Astrocyte of the cerebellum (primary cell): ENCODE measurements at regions not wholly inside any gene's neighbourhood (a gene's known extent, or its start where the extent isn't known, plus 50 kb on each side); places are given as distances from the start of the nearest gene placed in this dataset.
A peak's percentile ranks its signal among the peaks of the same experiment; 100 is the strongest.

Source experiments
- DNase-seq: peaks from one replicate; pipeline ENCODE4 v3.0.0-alpha.2; 2011; ENCODE audit warnings: low read depth
- H3K4me3 ChIP-seq: 2 replicates; pipeline ENCODE4 v1.5.1; 2011; ENCODE audit warnings: mild to moderate bottlenecking, low read depth, low read length, moderate library complexity
- in situ Hi-C: cut with HindIII; loops from 2 replicates; pipeline ENCODE4 v1.10.0; 2017; ENCODE audit warnings: low sequenced_read_pairs
- TF ChIP-seq, protein P1 (sequence below): IDR thresholded peaks from 2 replicates; pipeline ENCODE4 v1.5.1; 2012; ENCODE audit warnings: low read length, low read depth, moderate library complexity, mild to moderate bottlenecking; ENCODE audit errors: missing control alignments

DNA sequence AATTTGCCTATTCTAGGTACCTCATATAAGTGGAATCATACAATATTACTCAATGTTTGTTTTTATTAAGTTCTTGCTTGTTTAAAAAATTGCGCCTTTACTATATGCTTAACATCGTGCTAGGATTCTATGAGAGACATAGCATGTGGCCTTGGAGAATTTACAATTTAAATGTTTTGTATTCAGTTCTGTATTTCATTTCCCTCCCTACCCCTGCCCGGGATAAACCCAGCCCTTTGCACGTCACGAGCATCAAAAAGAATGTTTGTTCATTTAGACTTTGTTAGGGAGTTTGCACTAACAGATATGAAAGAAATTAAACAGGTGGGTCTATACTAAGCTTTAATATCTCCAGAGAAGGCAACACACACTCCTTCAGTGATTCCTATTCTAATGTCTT, 75.7 kb downstream of the C18orf54 start:
- no peak overlapping the region for H3K4me3 ChIP-seq
- TF ChIP-seq, protein P1, sequence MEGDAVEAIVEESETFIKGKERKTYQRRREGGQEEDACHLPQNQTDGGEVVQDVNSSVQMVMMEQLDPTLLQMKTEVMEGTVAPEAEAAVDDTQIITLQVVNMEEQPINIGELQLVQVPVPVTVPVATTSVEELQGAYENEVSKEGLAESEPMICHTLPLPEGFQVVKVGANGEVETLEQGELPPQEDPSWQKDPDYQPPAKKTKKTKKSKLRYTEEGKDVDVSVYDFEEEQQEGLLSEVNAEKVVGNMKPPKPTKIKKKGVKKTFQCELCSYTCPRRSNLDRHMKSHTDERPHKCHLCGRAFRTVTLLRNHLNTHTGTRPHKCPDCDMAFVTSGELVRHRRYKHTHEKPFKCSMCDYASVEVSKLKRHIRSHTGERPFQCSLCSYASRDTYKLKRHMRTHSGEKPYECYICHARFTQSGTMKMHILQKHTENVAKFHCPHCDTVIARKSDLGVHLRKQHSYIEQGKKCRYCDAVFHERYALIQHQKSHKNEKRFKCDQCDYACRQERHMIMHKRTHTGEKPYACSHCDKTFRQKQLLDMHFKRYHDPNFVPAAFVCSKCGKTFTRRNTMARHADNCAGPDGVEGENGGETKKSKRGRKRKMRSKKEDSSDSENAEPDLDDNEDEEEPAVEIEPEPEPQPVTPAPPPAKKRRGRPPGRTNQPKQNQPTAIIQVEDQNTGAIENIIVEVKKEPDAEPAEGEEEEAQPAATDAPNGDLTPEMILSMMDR: no peak
- in situ Hi-C loops: no loop called here
- no peak for DNase-seq

GRCh38 chr18:54433857-54434256, 76.2 kb downstream of the C18orf54 start:
- in situ Hi-C loops: no loop called here
- TF ChIP-seq, protein P1: no peak
- no peak for DNase-seq
- no peak overlapping the region for H3K4me3 ChIP-seq

DNA sequence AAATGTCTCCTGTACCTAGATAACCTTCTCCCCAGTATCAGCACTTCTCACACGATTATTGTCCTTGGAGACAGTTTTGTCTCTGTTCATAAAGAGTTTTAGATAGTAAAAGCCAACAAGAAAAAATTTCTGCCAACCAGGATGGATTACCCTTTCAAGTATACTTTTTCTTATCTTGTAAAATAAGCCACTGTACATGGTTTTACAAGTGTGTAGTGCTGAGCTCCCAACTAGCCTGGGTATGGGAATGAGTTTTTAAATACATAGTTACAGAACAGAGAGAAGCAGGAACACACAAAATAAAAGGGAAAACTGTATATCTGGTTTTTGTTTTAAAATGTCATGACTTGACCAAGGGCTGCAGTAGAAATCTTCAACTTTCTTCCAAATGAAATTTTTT, 76.7 kb downstream of the C18orf54 start:
- DNase-seq: no peak
- in situ Hi-C loops: no loop called here
- no peak overlapping the region for H3K4me3 ChIP-seq
- TF ChIP-seq, protein P1: no peak

GRCh38 chr18:54436501-54436900, 78.8 kb downstream of the C18orf54 start:
- H3K4me3 ChIP-seq: no peak overlapping the region
- DNase-seq: no peak
- in situ Hi-C loops: no loop called here
- TF ChIP-seq, protein P1: no peak

DNA sequence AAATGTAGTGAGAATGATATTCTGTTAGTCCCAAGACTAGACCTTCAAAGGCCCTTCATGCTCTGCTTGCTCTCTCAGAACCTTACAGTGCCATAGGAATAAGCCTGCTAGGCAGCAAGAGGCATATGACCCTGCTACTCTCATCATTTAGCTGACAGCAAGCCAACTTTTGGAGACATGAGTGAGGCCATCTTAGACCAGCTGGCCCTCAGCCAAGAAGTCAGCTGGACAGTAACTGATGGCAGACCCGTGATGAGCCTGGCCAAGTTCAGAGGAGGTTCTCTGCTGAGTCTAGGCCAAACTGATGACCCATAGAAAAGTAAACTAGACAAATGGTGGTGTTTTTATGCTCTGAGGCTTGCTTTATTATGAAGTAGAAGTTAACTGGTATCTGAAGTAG, 82.6 kb downstream of the C18orf54 start:
- in situ Hi-C loops: no loop called here
- no peak for DNase-seq
- TF ChIP-seq, protein P1: no peak
- no peak overlapping the region for H3K4me3 ChIP-seq

DNA sequence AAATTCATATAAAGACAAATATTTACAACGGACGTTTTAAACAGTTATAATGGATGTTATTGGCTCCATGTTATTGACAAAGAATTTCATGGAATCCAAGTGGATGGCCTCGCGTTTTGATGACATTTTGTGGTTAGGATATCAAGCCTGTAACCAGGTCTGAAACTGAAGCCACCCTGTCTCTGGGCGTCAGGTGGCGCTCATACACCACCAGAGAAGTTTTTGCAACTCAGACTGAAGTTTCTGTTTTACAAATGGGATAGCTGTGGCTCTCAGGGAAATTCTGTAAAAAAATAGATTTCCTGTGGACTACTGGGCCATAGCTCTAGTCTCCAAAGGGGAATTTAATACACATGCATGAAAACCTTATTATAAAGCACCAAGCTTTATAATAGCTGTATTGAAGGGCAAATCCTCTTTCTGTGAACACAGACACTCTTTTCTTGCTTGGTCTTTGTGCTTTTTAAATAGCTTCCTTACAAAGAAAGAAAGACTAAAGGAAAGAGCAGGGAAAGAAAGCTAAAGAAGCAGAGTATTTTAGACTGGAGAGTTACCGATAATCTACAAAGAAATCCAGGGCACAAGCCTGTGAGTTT, 86.7 kb downstream of the C18orf54 start:
- in situ Hi-C loops: no loop called here
- TF ChIP-seq, protein P1: peak; percentile 89
- H3K4me3 ChIP-seq: no peak overlapping the region
- peak; percentile 51 for DNase-seq

- no peak for DNase-seq
- no peak overlapping the region for H3K4me3 ChIP-seq
- TF ChIP-seq, protein P1: no peak
- in situ Hi-C loops: no loop called here
Measured at GRCh38 chr18:54453996-54454395, 96.3 kb downstream of the C18orf54 start.
